ENCODE measurements at regions not wholly inside any gene's neighbourhood (a gene's known extent, or its start where the extent isn't known, plus 50 kb on each side); places are given as distances from the start of the nearest gene placed in this dataset.

GRCh38 chr3:94314218-94314883 lies 251.5 kb downstream of the NSUN3 start:
- TF ChIP-seq NRF1 (IDR thresholded peaks at IDR 0.05; ENCODE audit: low read depth, low read length) (no peak), HDAC2 (IDR thresholded peaks at IDR 0.05; ENCODE audit: borderline replicate concordance in 1 of 2, low read depth in 2 of 2, low read length in 2 of 2) (no peak), MAFK (IDR thresholded peaks at IDR 0.05; ENCODE audit: low read depth, low read length) (no peak), ATF2 (IDR thresholded peaks at IDR 0.05; ENCODE audit: low read length) (no peak), MAX (IDR thresholded peaks at IDR 0.05) (no peak), CTCF (IDR thresholded peaks at IDR 0.05; ENCODE audit: control extremely low read depth in 1 of 3, insufficient read depth in 1 of 3, low read depth in 1 of 3, low read length in 3 of 3) (no peak), EZH2 (IDR thresholded peaks at IDR 0.05; ENCODE audit: low read depth, low read length, severe bottlenecking) (no peak), POLR2A (IDR thresholded peaks at IDR 0.05; ENCODE audit: control extremely low read depth in 1 of 2, low read depth in 2 of 2, low read length in 2 of 2) (no peak), SIN3A (conservative IDR thresholded peaks at IDR 0.05 in 1 of 2, IDR thresholded peaks at IDR 0.05 in 1 of 2; ENCODE audit: low read depth in 1 of 2, low read length in 2 of 2) (no peak), EP300 (IDR thresholded peaks at IDR 0.05; ENCODE audit: borderline replicate concordance in 1 of 2, low read depth in 2 of 2, low read length in 2 of 2) (no peak), TAF1 (IDR thresholded peaks at IDR 0.05; ENCODE audit: low read depth, low read length) (no peak), GABPA (IDR thresholded peaks at IDR 0.05; ENCODE audit: borderline replicate concordance, insufficient read depth, low read length) (no peak), RBBP5 (IDR thresholded peaks at IDR 0.05; ENCODE audit: borderline replicate concordance, low read depth, low read length) (no peak)

Measured in H1 (cell line).